ENCODE measurements at regions not wholly inside any gene's neighbourhood (a gene's known extent, or its start where the extent isn't known, plus 50 kb on each side); places are given as distances from the start of the nearest gene placed in this dataset.

DNA sequence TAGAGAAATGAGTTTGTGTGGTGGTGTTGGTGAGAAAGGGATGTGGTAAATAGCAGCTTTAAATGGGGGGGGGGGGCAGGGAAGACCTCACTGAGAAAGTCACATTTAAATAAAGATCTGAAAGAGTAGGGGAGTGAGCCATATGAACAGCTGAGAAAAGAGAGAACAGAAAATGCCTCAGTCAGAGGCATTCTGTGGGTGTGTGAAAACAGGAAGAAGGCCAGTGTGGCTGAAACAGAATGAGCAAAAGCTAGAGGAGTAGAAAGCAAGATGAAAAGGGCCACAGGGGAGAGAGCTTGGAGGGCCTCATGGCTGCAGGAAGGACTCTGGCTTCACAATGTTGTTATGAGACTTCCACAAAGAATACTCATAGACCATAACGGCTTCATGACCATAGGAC lies 783.3 kb downstream of the ZPLD1 start:
- TF ChIP-seq CTCF (IDR thresholded peaks at IDR 0.05; ENCODE audit: borderline replicate concordance, extremely low read depth, low read length, poor library complexity, severe bottlenecking) (no peak), EZH2 (IDR thresholded peaks at IDR 0.05; ENCODE audit: borderline replicate concordance, low read depth, low read length, severe bottlenecking) (no peak)
